Lower leg skin (tissue), 3 donors: ENCODE measurements at regions not wholly inside any gene's neighbourhood (a gene's known extent, or its start where the extent isn't known, plus 50 kb on each side); places are given as distances from the start of the nearest gene placed in this dataset.

Experiments
- POLR2A ChIP-seq, 2 donors: fragments of 450-650 bp; IDR thresholded peaks; one replicate each; pipeline ENCODE4 v1.6.1; 2016 to 2017; ENCODE audit warnings: antibody characterized with exemption in 2 of 2, mild to moderate bottlenecking in 1 of 2, moderate library complexity in 1 of 2
- TF ChIP-seq, protein P1 (sequence below), 3 donors: fragments of 450-650 bp; IDR thresholded peaks; one replicate each; pipeline ENCODE4 v1.5.1; 2016; ENCODE audit warnings: antibody characterized with exemption in 3 of 3, mild to moderate bottlenecking in 3 of 3, moderate library complexity in 2 of 3

DNA sequence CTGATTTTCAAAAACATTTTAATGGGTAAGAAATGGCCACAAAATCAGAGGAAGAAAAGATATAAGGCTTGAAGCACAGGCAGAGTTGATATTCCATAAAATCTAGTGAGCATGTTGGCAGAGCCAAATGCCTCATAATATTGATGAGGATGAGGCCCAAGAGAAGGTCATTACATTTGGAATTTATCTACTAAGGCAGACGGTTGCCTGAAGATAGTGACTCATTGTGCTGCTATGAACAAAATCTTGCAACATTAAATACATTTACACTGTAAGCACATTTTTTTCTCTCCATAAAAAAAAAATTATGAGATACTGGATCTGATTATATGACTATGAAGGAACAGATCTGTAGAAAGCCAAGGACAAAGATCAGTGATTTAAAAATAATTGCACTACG lies 881.4 kb upstream of the CHORDC1 start:
- TF ChIP-seq, protein P1, sequence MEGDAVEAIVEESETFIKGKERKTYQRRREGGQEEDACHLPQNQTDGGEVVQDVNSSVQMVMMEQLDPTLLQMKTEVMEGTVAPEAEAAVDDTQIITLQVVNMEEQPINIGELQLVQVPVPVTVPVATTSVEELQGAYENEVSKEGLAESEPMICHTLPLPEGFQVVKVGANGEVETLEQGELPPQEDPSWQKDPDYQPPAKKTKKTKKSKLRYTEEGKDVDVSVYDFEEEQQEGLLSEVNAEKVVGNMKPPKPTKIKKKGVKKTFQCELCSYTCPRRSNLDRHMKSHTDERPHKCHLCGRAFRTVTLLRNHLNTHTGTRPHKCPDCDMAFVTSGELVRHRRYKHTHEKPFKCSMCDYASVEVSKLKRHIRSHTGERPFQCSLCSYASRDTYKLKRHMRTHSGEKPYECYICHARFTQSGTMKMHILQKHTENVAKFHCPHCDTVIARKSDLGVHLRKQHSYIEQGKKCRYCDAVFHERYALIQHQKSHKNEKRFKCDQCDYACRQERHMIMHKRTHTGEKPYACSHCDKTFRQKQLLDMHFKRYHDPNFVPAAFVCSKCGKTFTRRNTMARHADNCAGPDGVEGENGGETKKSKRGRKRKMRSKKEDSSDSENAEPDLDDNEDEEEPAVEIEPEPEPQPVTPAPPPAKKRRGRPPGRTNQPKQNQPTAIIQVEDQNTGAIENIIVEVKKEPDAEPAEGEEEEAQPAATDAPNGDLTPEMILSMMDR (IDR thresholded peaks at IDR 0.05), result no peak
- TF ChIP-seq POLR2A (IDR thresholded peaks at IDR 0.05), result no peak
